ENCODE measurements at regions not wholly inside any gene's neighbourhood (a gene's known extent, or its start where the extent isn't known, plus 50 kb on each side); places are given as distances from the start of the nearest gene placed in this dataset.
A peak's percentile ranks its signal among the peaks of the same experiment; 100 is the strongest.

DNA sequence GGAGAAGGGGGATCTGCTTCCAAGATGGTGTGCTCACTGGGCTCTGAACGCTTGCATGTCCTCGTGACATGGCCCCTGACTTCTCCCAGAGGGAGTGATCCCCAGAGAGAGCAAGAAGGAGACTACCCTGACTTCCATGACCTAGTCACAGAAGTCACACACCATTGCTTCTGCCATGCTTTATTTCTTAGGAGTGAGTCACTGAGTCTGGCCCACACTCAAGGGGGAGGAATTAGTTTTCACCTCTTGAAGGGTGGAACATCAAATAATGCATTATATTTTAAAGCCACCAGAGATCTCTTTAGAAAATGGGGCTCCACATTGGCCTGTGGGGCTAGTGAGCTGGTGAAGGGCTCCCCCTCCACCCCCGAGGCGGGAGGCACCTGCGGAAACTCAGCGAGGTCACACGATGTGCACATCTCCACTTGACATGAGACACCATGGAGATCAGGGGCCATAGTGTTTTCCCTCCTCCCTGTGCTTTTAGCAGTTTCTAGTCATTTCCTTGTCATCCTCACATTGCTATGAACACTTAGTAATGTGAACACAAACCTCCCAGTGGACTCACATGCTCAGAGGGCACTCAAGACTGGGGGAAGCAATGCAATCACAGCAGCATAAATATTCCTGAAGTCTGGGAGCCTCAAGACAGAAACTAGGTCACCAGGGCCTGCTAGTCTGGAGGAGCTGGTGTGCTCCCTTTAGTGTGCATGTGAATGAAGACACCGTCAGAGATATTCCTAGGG lies 87.4 kb upstream of the FZD10 start:
- DNase-seq (ENCODE audit: low spot score): no peak

- DNase-seq (ENCODE audit: low spot score): no peak
Observed at GRCh38 chr12:130075497-130076076, 86.7 kb upstream of the FZD10 start.

GRCh38 chr12:130076126-130076525 lies 86.1 kb upstream of the FZD10 start:
- DNase-seq (ENCODE audit: low spot score): no peak

GRCh38 chr12:130076752-130077151 lies 85.5 kb upstream of the FZD10 start:
- no peak for DNase-seq (ENCODE audit: low spot score)

DNA sequence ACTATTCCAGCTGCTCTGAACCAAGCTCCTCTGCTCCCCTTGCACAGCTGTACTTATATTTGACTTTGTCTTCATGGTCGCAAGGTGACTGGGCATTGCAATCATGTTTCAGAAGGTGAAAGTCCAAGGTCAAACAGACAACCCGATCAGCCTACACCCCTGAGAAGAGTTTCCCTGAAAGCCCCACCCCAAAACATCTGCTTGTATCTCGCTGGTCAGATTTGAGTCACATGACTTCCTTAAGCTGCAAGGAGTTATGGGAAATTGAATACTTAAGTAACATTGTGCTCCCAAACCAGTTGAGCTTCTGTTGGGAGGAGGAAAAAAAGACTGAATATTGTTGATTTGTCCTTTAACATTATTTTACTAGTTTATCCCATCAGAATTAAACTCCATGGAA lies 83.4 kb upstream of the FZD10 start:
- DNase-seq (ENCODE audit: low spot score): no peak

- DNase-seq (ENCODE audit: low spot score): no peak
Observed at GRCh38 chr12:130079279-130079678, 83.0 kb upstream of the FZD10 start.

- no peak for DNase-seq (ENCODE audit: low spot score)
Observed at GRCh38 chr12:130080205-130080604, 82.1 kb upstream of the FZD10 start.

DNA sequence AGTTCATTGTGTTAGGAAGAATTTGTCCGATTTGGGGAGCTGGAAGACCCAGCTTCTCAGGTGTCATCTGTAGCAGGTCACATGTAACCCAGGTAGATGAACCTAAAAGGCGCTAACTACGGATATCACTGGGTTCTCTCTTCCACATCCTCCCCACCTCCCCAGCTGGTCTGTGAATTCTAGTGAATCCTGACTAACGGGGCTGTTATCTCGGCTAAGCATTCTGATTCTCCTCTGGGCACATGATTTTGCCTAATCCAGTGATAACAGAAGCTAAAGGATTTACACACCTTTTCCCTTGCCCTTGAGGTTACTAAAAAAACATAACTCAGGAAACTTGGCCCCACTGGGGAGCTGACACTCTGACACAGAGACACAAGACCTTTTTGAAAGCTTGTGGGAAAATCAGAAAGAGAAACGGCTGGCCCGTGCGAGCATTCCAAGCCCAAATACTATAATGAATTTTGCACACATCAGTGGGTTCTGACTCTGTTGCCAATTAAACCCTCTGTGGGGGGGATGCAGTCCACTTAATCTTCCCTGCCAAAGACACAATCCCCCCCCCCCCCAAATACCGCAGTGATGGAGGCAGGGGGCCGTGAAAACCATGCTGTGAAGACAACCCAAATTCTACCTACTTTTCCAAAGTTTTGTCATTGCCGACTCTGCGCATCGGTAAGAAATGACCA lies 81.0 kb upstream of the FZD10 start:
- DNase-seq (ENCODE audit: low spot score): no peak

- no peak for DNase-seq (ENCODE audit: low spot score)
Observed at GRCh38 chr12:130083002-130083401, 79.3 kb upstream of the FZD10 start.

GRCh38 chr12:130083734-130084133 lies 78.5 kb upstream of the FZD10 start:
- DNase-seq (ENCODE audit: low spot score): no peak

DNA sequence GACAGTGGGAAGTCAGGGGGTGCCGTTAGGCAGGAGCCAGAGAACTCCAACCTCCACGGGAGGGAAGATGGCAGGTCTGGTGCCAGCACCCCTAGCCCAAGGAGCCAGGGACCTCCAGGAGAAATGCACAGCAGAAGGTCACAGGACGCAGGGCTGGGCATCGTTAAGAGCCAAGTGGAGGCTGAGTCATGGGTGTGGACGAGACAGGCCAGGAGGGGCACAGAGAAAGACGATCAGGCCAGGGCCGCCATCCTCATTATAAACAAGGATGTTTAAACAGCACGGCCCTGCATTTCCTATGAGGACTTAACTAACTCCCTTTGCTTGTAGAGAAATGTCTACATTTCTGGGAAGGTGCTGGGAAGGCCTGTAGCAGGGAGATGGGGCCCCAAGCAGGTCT lies 77.9 kb upstream of the FZD10 start:
- no peak for DNase-seq (ENCODE audit: low spot score)

DNA sequence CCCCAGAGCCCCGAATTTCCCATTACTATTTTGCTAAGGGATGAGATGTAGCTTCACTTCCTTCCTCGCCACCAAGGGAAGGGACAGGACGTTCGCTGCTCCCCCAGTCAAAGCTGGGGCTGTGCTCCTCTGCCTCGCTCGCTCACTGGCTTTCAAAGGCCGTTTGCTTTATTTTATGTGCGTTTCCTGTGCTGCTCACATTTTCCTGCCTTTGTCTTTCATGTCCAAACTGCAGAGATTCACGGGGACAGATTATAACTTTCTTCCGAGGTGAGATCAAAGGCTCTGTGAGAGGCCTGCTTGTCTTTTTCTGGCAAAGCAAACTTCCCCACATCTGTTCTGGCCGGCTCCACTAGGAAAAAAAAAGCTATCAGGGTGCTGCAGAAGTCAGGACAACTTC lies 76.0 kb upstream of the FZD10 start:
- DNase-seq (ENCODE audit: low spot score): peak; percentile 81

DNA sequence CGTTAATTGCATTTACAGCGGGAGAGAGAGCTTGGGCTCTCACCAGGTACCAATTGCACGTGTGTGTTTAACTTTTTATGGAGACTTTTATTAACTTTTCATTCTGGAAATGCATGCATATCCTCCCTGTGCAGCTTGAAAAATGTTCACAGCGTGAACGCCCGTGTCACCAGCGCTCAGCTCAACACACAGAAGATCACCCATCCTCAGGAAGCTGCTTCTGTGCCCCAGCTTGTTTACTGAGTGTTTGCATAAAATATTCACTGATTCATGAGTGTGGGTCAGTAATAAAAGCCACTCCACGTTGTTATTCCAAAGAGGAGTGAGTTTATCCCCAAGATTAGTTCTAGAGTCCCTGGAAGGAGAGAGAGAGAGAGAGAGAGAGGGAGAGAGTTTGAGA lies 75.5 kb upstream of the FZD10 start:
- DNase-seq (ENCODE audit: low spot score): peak; percentile 35

DNA sequence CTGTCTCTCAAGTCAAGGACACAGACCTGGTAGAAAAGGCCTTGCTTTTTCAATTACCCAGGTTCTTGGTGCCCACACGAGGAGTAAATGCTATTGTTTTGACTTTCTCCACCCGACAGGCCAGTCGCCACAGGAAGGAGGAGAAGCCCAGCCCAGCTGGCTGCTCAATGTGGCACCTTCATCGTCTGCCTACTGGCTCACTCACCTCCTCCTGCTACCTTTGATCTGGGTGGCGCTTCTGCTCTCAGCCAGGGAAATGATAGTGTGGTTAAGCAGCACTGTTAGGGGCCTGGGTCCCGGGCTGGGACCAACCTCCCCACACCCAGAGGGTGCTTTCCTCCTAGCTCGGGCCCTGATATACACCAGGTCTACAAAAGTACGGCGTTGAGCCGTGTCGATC lies 75.0 kb upstream of the FZD10 start:
- DNase-seq (ENCODE audit: low spot score): no peak

DNA sequence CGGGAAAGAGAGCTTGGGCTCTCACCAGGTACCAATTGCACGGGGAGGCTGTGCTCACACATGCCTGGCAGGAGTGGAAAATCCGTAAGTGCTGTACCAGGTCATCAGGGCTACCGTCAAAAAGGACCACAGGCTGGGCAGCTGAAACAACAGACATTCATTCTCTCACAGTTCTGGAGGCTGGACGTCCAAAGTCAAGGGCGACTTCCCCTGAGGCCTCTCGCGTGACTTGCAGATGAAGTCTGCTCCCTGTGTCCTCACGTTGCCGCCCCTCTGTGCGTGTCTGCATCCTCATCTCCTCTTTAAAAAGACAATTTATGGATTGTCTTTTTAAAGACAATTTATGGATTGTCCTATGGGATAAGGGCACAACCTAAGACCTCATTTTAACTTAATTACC lies 73.8 kb upstream of the FZD10 start:
- no peak for DNase-seq (ENCODE audit: low spot score)

DNA sequence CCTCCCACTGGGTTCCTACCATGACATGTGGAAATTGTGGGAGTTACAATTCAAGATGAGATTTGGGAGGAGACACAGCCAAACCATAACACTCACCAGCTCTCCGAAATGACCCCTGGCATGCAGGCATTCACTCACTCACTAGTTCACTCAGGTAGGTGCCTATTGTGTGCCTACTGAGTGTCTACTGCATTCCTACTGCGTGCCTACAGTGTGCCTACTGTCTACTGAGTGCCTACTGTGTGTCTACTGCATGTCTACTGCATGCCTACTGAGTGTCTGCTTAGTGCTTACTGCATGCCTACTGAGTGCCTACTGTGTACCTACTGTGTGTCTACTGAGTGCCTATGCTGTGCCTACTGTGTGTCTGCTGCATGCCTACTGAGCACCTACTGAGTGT lies 71.7 kb upstream of the FZD10 start:
- no peak for DNase-seq (ENCODE audit: low spot score)

- DNase-seq (ENCODE audit: low spot score): no peak
Observed at GRCh38 chr12:130093380-130093779, 68.9 kb upstream of the FZD10 start.

GRCh38 chr12:130097342-130097741 lies 64.9 kb upstream of the FZD10 start:
- DNase-seq (ENCODE audit: low spot score): no peak

GRCh38 chr12:130097798-130098255 lies 64.4 kb upstream of the FZD10 start:
- DNase-seq (ENCODE audit: low spot score): no peak

DNA sequence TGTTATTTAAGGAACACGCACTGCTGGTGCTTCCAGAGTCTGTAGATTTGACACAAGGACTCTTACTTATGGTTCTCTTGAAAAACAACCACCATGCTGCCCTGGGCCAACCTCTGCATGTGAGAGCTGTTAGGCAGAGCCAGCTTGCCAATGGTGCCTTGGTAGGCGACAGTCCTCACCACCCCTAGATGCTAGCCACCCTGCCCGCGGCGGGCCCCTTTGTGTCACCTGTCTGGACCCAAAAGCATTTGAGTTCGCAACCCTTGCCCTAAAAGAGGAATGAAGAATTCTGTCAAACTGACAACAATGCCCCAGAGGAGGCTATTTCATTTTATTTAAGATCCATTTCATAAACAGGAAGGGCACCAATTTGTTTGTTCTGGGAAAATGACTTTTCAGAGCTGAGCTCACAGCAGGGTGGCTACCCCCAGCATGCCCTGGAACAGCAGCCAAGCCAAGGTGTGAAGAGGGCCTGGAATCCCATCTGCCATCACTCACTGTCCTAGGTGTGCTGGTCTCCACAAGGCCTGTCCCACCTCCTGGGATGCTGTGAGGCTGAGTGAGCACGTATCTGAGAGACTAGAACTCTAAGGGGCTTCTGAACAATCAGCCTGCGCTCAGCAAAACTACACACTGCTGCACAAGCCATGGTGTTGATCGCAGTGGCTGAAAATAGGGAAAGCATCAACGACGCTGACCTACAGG lies 63.8 kb upstream of the FZD10 start:
- no peak for DNase-seq (ENCODE audit: low spot score)

- no peak for DNase-seq (ENCODE audit: low spot score)
Observed at GRCh38 chr12:130100634-130101362, 61.5 kb upstream of the FZD10 start.

- DNase-seq (ENCODE audit: low spot score): peak; percentile 66
Observed at GRCh38 chr12:130101370-130101769, 60.9 kb upstream of the FZD10 start.

All from umbilical cord (tissue), 1 donor.